RCC 7860 (cell line): ENCODE measurements at regions not wholly inside any gene's neighbourhood (a gene's known extent, or its start where the extent isn't known, plus 50 kb on each side); places are given as distances from the start of the nearest gene placed in this dataset.
"Not testable (repeated sequence)": the region's sequence is repeated elsewhere in the genome, so short reads cannot be mapped to it uniquely, and the experiment has no call there.

Source experiments
- DNase-seq: peaks from one replicate; pipeline ENCODE4 v3.0.0-alpha.2; 2015; ENCODE audit warnings: low spot score
- FAIRE-seq: peaks from 2 replicates; lab custom pipeline; 2012; peaks lifted over from hg19 to GRCh38; lab: Jason Lieb, UNC

GRCh38 chr3:25944329-25944728, 154.4 kb downstream of the OXSM start:
- FAIRE-seq (no peak), DNase-seq (no peak)

- FAIRE-seq, result no peak
- DNase-seq, result no peak
Observed at GRCh38 chr3:25945366-25945765, 155.5 kb downstream of the OXSM start.

GRCh38 chr3:25945836-25946235, 155.9 kb downstream of the OXSM start:
- FAIRE-seq, result no peak
- DNase-seq, result no peak

GRCh38 chr3:25952133-25952532, 162.2 kb downstream of the OXSM start:
- FAIRE-seq (no peak), DNase-seq (no peak)

GRCh38 chr3:25957026-25957425, 167.1 kb downstream of the OXSM start:
- DNase-seq (no peak), FAIRE-seq (no peak)

GRCh38 chr3:25960776-25961175, 170.9 kb downstream of the OXSM start:
- DNase-seq, result no peak
- no peak for FAIRE-seq

- FAIRE-seq (no peak), DNase-seq (no peak)
Observed at GRCh38 chr3:25962255-25962654, 172.4 kb downstream of the OXSM start.

GRCh38 chr3:25964141-25964540, 174.3 kb downstream of the OXSM start:
- FAIRE-seq (no peak), DNase-seq (no peak)

- no peak for FAIRE-seq
- no peak for DNase-seq
Observed at GRCh38 chr3:25967385-25967784, 177.5 kb downstream of the OXSM start.

GRCh38 chr3:25971736-25972135, 181.8 kb downstream of the OXSM start:
- no peak for DNase-seq
- FAIRE-seq, result no peak

GRCh38 chr3:25973122-25973521, 183.2 kb downstream of the OXSM start:
- DNase-seq, result no peak
- no peak for FAIRE-seq

- DNase-seq, result no peak
- FAIRE-seq, result no peak
Observed at GRCh38 chr3:25982756-25983155, 192.9 kb downstream of the OXSM start.

GRCh38 chr3:25985621-25986020, 195.7 kb downstream of the OXSM start:
- no peak for FAIRE-seq
- DNase-seq, result no peak

GRCh38 chr3:25992606-25993005, 202.7 kb downstream of the OXSM start:
- DNase-seq, result no peak
- FAIRE-seq, result no peak

- FAIRE-seq (no peak), DNase-seq (no peak)
Observed at GRCh38 chr3:26004172-26004571, 214.3 kb downstream of the OXSM start.

GRCh38 chr3:26011276-26011675, 221.4 kb downstream of the OXSM start:
- no peak for FAIRE-seq
- DNase-seq, result no peak

- FAIRE-seq, result no peak
- DNase-seq, result no peak
Observed at GRCh38 chr3:26012241-26012745, 222.4 kb downstream of the OXSM start.

GRCh38 chr3:26015752-26016151, 225.9 kb downstream of the OXSM start:
- no peak for DNase-seq
- no peak for FAIRE-seq

- no peak for DNase-seq
- no peak for FAIRE-seq
Observed at GRCh38 chr3:26018889-26019288, 229.0 kb downstream of the OXSM start.

GRCh38 chr3:26024206-26024605, 234.3 kb downstream of the OXSM start:
- FAIRE-seq, DNase-seq: not testable (repeated sequence)

GRCh38 chr3:26029321-26029720, 239.4 kb downstream of the OXSM start:
- no peak for DNase-seq
- FAIRE-seq, result no peak

- not testable (repeated sequence) for DNase-seq, FAIRE-seq
Observed at GRCh38 chr3:26042126-26042525, 252.2 kb downstream of the OXSM start.

- FAIRE-seq, result no peak
- no peak for DNase-seq
Observed at GRCh38 chr3:26049951-26050350, 260.1 kb downstream of the OXSM start.

GRCh38 chr3:26050776-26051175, 260.9 kb downstream of the OXSM start:
- DNase-seq (no peak), FAIRE-seq (no peak)
